Neural progenitor cell (in vitro differentiated cells): ENCODE measurements at regions not wholly inside any gene's neighbourhood (a gene's known extent, or its start where the extent isn't known, plus 50 kb on each side); places are given as distances from the start of the nearest gene placed in this dataset.

Source experiments
- CTCF ChIP-seq: fragments of 200-600 bp; sonication (generic); IDR thresholded peaks from 2 replicates; pipeline ENCODE4 v1.5.1; 2017; ENCODE audit warnings: antibody characterized with exemption, mild to moderate bottlenecking
- EZH2 ChIP-seq: fragments of 200-600 bp; sonication (generic); IDR thresholded peaks from 2 replicates; pipeline ENCODE4 v1.6.1; 2017; ENCODE audit warnings: antibody characterized with exemption, mild to moderate bottlenecking, moderate library complexity
- EZH2phosphoT487 ChIP-seq: fragments of 200-600 bp; sonication (generic); IDR thresholded peaks from 2 replicates; pipeline ENCODE4 v1.6.1; 2017; ENCODE audit warnings: antibody characterized with exemption

- no peak for TF ChIP-seq CTCF
- no peak for TF ChIP-seq EZH2
- TF ChIP-seq EZH2phosphoT487 = no peak
These were observed 62.4 kb upstream of the ADPGK start for GRCh38 chr15:72845981-72846383.
